ENCODE measurements at regions not wholly inside any gene's neighbourhood (a gene's known extent, or its start where the extent isn't known, plus 50 kb on each side); places are given as distances from the start of the nearest gene placed in this dataset.

- Histone ChIP-seq H3F3A (ENCODE audit: insufficient read depth, low read length, poor library complexity, severe bottlenecking) (no peaks in the 10 kb centered on the region), H3K9me3 (ENCODE audit: low read length) (no peaks in the 10 kb centered on the region), H3K27ac (ENCODE audit: low read length) (no peak overlapping the region), H2AFZ (ENCODE audit: low read depth, low read length) (no peak overlapping the region), H3K27me3 (ENCODE audit: insufficient read depth, low read depth, low read length) (peaks cover 5% of the 10 kb centered on the region), H4K20me1 (ENCODE audit: insufficient read depth) (no peaks in the 10 kb centered on the region), H3K4me3 (ENCODE audit: low read length) (no peak overlapping the region), H3K4me2 (ENCODE audit: low read length) (no peak overlapping the region), H3K9me2 (ENCODE audit: insufficient read depth, low read length) (no peaks in the 10 kb centered on the region), H3K36me3 (ENCODE audit: insufficient read depth, low read length) (no peaks in the 10 kb centered on the region), H3K9ac (ENCODE audit: low read length) (no peak overlapping the region), H3K79me2 (replicated peaks; ENCODE audit: insufficient read depth, low read length) (no peaks in the 10 kb centered on the region)
- TF ChIP-seq EP300 (conservative IDR thresholded peaks at IDR 0.05; ENCODE audit: poor library complexity, severe bottlenecking) (no peak), MXI1 (conservative IDR thresholded peaks at IDR 0.05; ENCODE audit: poor library complexity, severe bottlenecking) (no peak), EZH2 (IDR thresholded peaks at IDR 0.05; ENCODE audit: borderline replicate concordance, insufficient read depth, low read length, poor library complexity, severe bottlenecking) (no peak), REST (IDR thresholded peaks at IDR 0.05; ENCODE audit: borderline replicate concordance) (no peak), SMC3 (conservative IDR thresholded peaks at IDR 0.05; ENCODE audit: poor library complexity) (no peak), RAD21 (conservative IDR thresholded peaks at IDR 0.05) (no peak), CTCF (IDR thresholded peaks at IDR 0.05; ENCODE audit: poor library complexity, severe bottlenecking) (no peak), POLR2AphosphoS5 (IDR thresholded peaks at IDR 0.05) (no peak), TAF1 (IDR thresholded peaks at IDR 0.05; ENCODE audit: low read depth) (no peak)
Measured at GRCh38 chr13:70384156-70384555, 275.9 kb upstream of the KLHL1 start.

- Histone ChIP-seq H3K9ac (ENCODE audit: low read length) (no peak overlapping the region), H3K4me3 (ENCODE audit: low read length) (no peak overlapping the region), H3K9me3 (ENCODE audit: low read length) (no peaks in the 10 kb centered on the region), H3K4me2 (ENCODE audit: low read length) (no peak overlapping the region), H3F3A (ENCODE audit: insufficient read depth, low read length, poor library complexity, severe bottlenecking) (no peaks in the 10 kb centered on the region), H3K79me2 (replicated peaks; ENCODE audit: insufficient read depth, low read length) (no peaks in the 10 kb centered on the region), H2AFZ (ENCODE audit: low read depth, low read length) (no peak overlapping the region), H4K20me1 (ENCODE audit: insufficient read depth) (no peaks in the 10 kb centered on the region), H3K36me3 (ENCODE audit: insufficient read depth, low read length) (no peaks in the 10 kb centered on the region), H3K27ac (ENCODE audit: low read length) (no peak overlapping the region), H3K27me3 (ENCODE audit: insufficient read depth, low read depth, low read length) (no peaks in the 10 kb centered on the region), H3K9me2 (ENCODE audit: insufficient read depth, low read length) (no peaks in the 10 kb centered on the region)
- no peak for TF ChIP-seq MXI1 (conservative IDR thresholded peaks at IDR 0.05; ENCODE audit: poor library complexity, severe bottlenecking)
Measured at GRCh38 chr13:70380809-70381208, 272.6 kb upstream of the KLHL1 start.

GRCh38 chr13:70375718-70376117 lies 267.5 kb upstream of the KLHL1 start:
- Histone ChIP-seq H3K9ac (ENCODE audit: low read length) (no peak overlapping the region), H3K4me2 (ENCODE audit: low read length) (no peak overlapping the region), H3K36me3 (ENCODE audit: insufficient read depth, low read length) (no peaks in the 10 kb centered on the region), H3K4me3 (ENCODE audit: low read length) (no peak overlapping the region), H3K79me2 (replicated peaks; ENCODE audit: insufficient read depth, low read length) (no peaks in the 10 kb centered on the region), H3K27me3 (ENCODE audit: insufficient read depth, low read depth, low read length) (no peaks in the 10 kb centered on the region), H3K9me3 (ENCODE audit: low read length) (no peaks in the 10 kb centered on the region), H2AFZ (ENCODE audit: low read depth, low read length) (no peak overlapping the region), H4K20me1 (ENCODE audit: insufficient read depth) (no peaks in the 10 kb centered on the region), H3K9me2 (ENCODE audit: insufficient read depth, low read length) (no peaks in the 10 kb centered on the region), H3F3A (ENCODE audit: insufficient read depth, low read length, poor library complexity, severe bottlenecking) (no peaks in the 10 kb centered on the region), H3K27ac (ENCODE audit: low read length) (no peak overlapping the region)
- TF ChIP-seq REST (IDR thresholded peaks at IDR 0.05; ENCODE audit: borderline replicate concordance) (no peak), TAF1 (IDR thresholded peaks at IDR 0.05; ENCODE audit: low read depth) (no peak), MXI1 (conservative IDR thresholded peaks at IDR 0.05; ENCODE audit: poor library complexity, severe bottlenecking) (no peak), CTCF (IDR thresholded peaks at IDR 0.05; ENCODE audit: poor library complexity, severe bottlenecking) (no peak), POLR2AphosphoS5 (IDR thresholded peaks at IDR 0.05) (no peak), EP300 (conservative IDR thresholded peaks at IDR 0.05; ENCODE audit: poor library complexity, severe bottlenecking) (no peak), EZH2 (IDR thresholded peaks at IDR 0.05; ENCODE audit: borderline replicate concordance, insufficient read depth, low read length, poor library complexity, severe bottlenecking) (no peak), SMC3 (conservative IDR thresholded peaks at IDR 0.05; ENCODE audit: poor library complexity) (no peak), RAD21 (conservative IDR thresholded peaks at IDR 0.05) (no peak)

Measured in neural cell (in vitro differentiated cells).